ENCODE measurements at regions not wholly inside any gene's neighbourhood (a gene's known extent, or its start where the extent isn't known, plus 50 kb on each side); places are given as distances from the start of the nearest gene placed in this dataset.

- Mint-ChIP-seq H3K4me3 (no peak overlapping the region), H3K36me3 (no peaks in the 10 kb centered on the region), H3K9me3 (no peaks in the 10 kb centered on the region), H3K27ac (no peak overlapping the region), H3K4me1 (no peaks in the 10 kb centered on the region), H3K27me3 (ENCODE audit: low read depth) (no peaks in the 10 kb centered on the region)
- TF ChIP-seq CTCF (IDR thresholded peaks at IDR 0.05; ENCODE audit: unreplicated experiment), result no peak
- DNase-seq (ENCODE audit: low spot score in 2 of 2, unreplicated experiment in 2 of 2), result no peak
Measured at GRCh38 chr10:65142641-65143435, 1621.6 kb downstream of the REEP3 start.

GRCh38 chr10:65143723-65144122, 1622.5 kb downstream of the REEP3 start:
- H3K4me1 Mint-ChIP-seq, result no peaks in the 10 kb centered on the region
- no peaks in the 10 kb centered on the region for H3K27me3 Mint-ChIP-seq (ENCODE audit: low read depth)
- DNase-seq (ENCODE audit: low spot score in 2 of 2, unreplicated experiment in 2 of 2), result no peak
- H3K9me3 Mint-ChIP-seq, result no peaks in the 10 kb centered on the region
- no peak overlapping the region for H3K4me3 Mint-ChIP-seq
- no peaks in the 10 kb centered on the region for H3K36me3 Mint-ChIP-seq
- no peak for TF ChIP-seq CTCF (IDR thresholded peaks at IDR 0.05; ENCODE audit: unreplicated experiment)
- H3K27ac Mint-ChIP-seq, result no peak overlapping the region

GRCh38 chr10:65149878-65150277, 1628.7 kb downstream of the REEP3 start:
- no peak for TF ChIP-seq CTCF (IDR thresholded peaks at IDR 0.05; ENCODE audit: unreplicated experiment)
- H3K4me3 Mint-ChIP-seq, result no peak overlapping the region
- H3K36me3 Mint-ChIP-seq, result no peaks in the 10 kb centered on the region
- H3K4me1 Mint-ChIP-seq, result no peaks in the 10 kb centered on the region
- H3K9me3 Mint-ChIP-seq, result no peaks in the 10 kb centered on the region
- H3K27me3 Mint-ChIP-seq (ENCODE audit: low read depth), result no peaks in the 10 kb centered on the region
- no peak for DNase-seq (ENCODE audit: low spot score in 2 of 2, unreplicated experiment in 2 of 2)
- H3K27ac Mint-ChIP-seq, result no peak overlapping the region

- DNase-seq (ENCODE audit: low spot score in 2 of 2, unreplicated experiment in 2 of 2), result no peak
- H3K36me3 Mint-ChIP-seq, result no peaks in the 10 kb centered on the region
- H3K9me3 Mint-ChIP-seq, result no peaks in the 10 kb centered on the region
- TF ChIP-seq CTCF (IDR thresholded peaks at IDR 0.05; ENCODE audit: unreplicated experiment), result no peak
- H3K27me3 Mint-ChIP-seq (ENCODE audit: low read depth), result no peaks in the 10 kb centered on the region
- no peaks in the 10 kb centered on the region for H3K4me1 Mint-ChIP-seq
- H3K4me3 Mint-ChIP-seq, result no peak overlapping the region
- H3K27ac Mint-ChIP-seq, result no peak overlapping the region
Measured at GRCh38 chr10:65166272-65166671, 1645.1 kb downstream of the REEP3 start.

GRCh38 chr10:65172249-65172648, 1651.0 kb downstream of the REEP3 start:
- H3K27me3 Mint-ChIP-seq (ENCODE audit: low read depth), result no peaks in the 10 kb centered on the region
- H3K27ac Mint-ChIP-seq, result no peak overlapping the region
- peaks cover 9% of the 10 kb centered on the region for H3K9me3 Mint-ChIP-seq
- no peak overlapping the region for H3K4me3 Mint-ChIP-seq
- H3K36me3 Mint-ChIP-seq, result no peaks in the 10 kb centered on the region
- no peaks in the 10 kb centered on the region for H3K4me1 Mint-ChIP-seq
- no peak for DNase-seq (ENCODE audit: low spot score in 2 of 2, unreplicated experiment in 2 of 2)
- no peak for TF ChIP-seq CTCF (IDR thresholded peaks at IDR 0.05; ENCODE audit: unreplicated experiment)

All from mesothelial cell of epicardium (in vitro differentiated cells).